ENCODE measurements at regions not wholly inside any gene's neighbourhood (a gene's known extent, or its start where the extent isn't known, plus 50 kb on each side); places are given as distances from the start of the nearest gene placed in this dataset.

- no peak overlapping the region for H3K9ac ChIP-seq (ENCODE audit: insufficient read depth in 1 of 2, low read length in 2 of 2)
- no peaks in the 10 kb centered on the region for H3K36me3 ChIP-seq (ENCODE audit: control insufficient read depth in 4 of 4, insufficient read depth in 4 of 4, low read length in 4 of 4)
- TF ChIP-seq CTCF (IDR thresholded peaks at IDR 0.05; ENCODE audit: control extremely low read depth, extremely low read depth): no peak
- peak in 2 of 3 donors; percentile 87 to 92 for DNase-seq
- no peak overlapping the region for H3K4me3 ChIP-seq
- no peak for ATAC-seq (ENCODE audit: insufficient read depth, low FRiP score)
- peaks cover 0 to 3% (median 0%) of the 10 kb centered on the region in 5 donors for H3K4me1 ChIP-seq (ENCODE audit: control insufficient read depth in 5 of 5, insufficient read depth in 5 of 5, low read length in 5 of 5)
- H3K9me3 ChIP-seq (ENCODE audit: control insufficient read depth in 4 of 4, insufficient read depth in 3 of 4, low read length in 3 of 4): peaks cover 0 to 9% (median 4%) of the 10 kb centered on the region in 4 donors
- H3K27me3 ChIP-seq (ENCODE audit: control insufficient read depth in 3 of 3, insufficient read depth in 3 of 3, low read length in 2 of 3): no peaks in the 10 kb centered on the region
- no peak overlapping the region for H3K27ac ChIP-seq (ENCODE audit: low read depth in 1 of 2, low read length in 1 of 2)
Measured at GRCh38 chrX:36510736-36511135, 497.4 kb upstream of the FAM47C start.

GRCh38 chrX:36528661-36529060, 479.5 kb upstream of the FAM47C start:
- ATAC-seq (ENCODE audit: insufficient read depth, low FRiP score): no peak
- Histone ChIP-seq H3K9me3 (ENCODE audit: control insufficient read depth in 4 of 4, insufficient read depth in 3 of 4, low read length in 3 of 4) (no peaks in the 10 kb centered on the region), H3K27me3 (ENCODE audit: control insufficient read depth in 3 of 3, insufficient read depth in 3 of 3, low read length in 2 of 3) (no peaks in the 10 kb centered on the region), H3K4me3 (no peak overlapping the region), H3K9ac (ENCODE audit: insufficient read depth in 1 of 2, low read length in 2 of 2) (no peak overlapping the region), H3K4me1 (ENCODE audit: control insufficient read depth in 5 of 5, insufficient read depth in 5 of 5, low read length in 5 of 5) (peaks cover 0 to 5% (median 0%) of the 10 kb centered on the region in 5 donors), H3K36me3 (ENCODE audit: control insufficient read depth in 4 of 4, insufficient read depth in 4 of 4, low read length in 4 of 4) (no peaks in the 10 kb centered on the region), H3K27ac (ENCODE audit: low read depth in 1 of 2, low read length in 1 of 2) (no peak overlapping the region)
- peak in 2 of 3 donors; percentile 33 to 65 for DNase-seq
- 62 to 88% methylated on average over 1 of the region's 1 CpG for WGBS, 2 donors
- no peak for TF ChIP-seq CTCF (IDR thresholded peaks at IDR 0.05; ENCODE audit: control extremely low read depth, extremely low read depth)

GRCh38 chrX:36534900-36535299, 473.3 kb upstream of the FAM47C start:
- Histone ChIP-seq H3K4me3 (no peak overlapping the region), H3K9me3 (ENCODE audit: control insufficient read depth in 4 of 4, insufficient read depth in 3 of 4, low read length in 3 of 4) (no peaks in the 10 kb centered on the region), H3K27me3 (ENCODE audit: control insufficient read depth in 3 of 3, insufficient read depth in 3 of 3, low read length in 2 of 3) (peaks cover 0 to 7% (median 2%) of the 10 kb centered on the region in 3 donors), H3K9ac (ENCODE audit: insufficient read depth in 1 of 2, low read length in 2 of 2) (no peak overlapping the region), H3K4me1 (ENCODE audit: control insufficient read depth in 5 of 5, insufficient read depth in 5 of 5, low read length in 5 of 5) (no peaks in the 10 kb centered on the region), H3K27ac (ENCODE audit: low read depth in 1 of 2, low read length in 1 of 2) (no peak overlapping the region), H3K36me3 (ENCODE audit: control insufficient read depth in 4 of 4, insufficient read depth in 4 of 4, low read length in 4 of 4) (no peaks in the 10 kb centered on the region)
- WGBS, 2 donors: 55 to 74% methylated on average over 6 of the region's 6 CpGs
- ATAC-seq (ENCODE audit: insufficient read depth, low FRiP score): no peak
- no peak for DNase-seq
- no peak for TF ChIP-seq CTCF (IDR thresholded peaks at IDR 0.05; ENCODE audit: control extremely low read depth, extremely low read depth)

GRCh38 chrX:36543499-36543898, 464.7 kb upstream of the FAM47C start:
- no peak for TF ChIP-seq CTCF (IDR thresholded peaks at IDR 0.05; ENCODE audit: control extremely low read depth, extremely low read depth)
- Histone ChIP-seq H3K27me3 (ENCODE audit: control insufficient read depth in 3 of 3, insufficient read depth in 3 of 3, low read length in 2 of 3) (peaks cover 0 to 8% (median 0%) of the 10 kb centered on the region in 3 donors), H3K4me1 (ENCODE audit: control insufficient read depth in 5 of 5, insufficient read depth in 5 of 5, low read length in 5 of 5) (no peaks in the 10 kb centered on the region), H3K27ac (ENCODE audit: low read depth in 1 of 2, low read length in 1 of 2) (no peak overlapping the region), H3K4me3 (no peak overlapping the region), H3K36me3 (ENCODE audit: control insufficient read depth in 4 of 4, insufficient read depth in 4 of 4, low read length in 4 of 4) (no peaks in the 10 kb centered on the region), H3K9ac (ENCODE audit: insufficient read depth in 1 of 2, low read length in 2 of 2) (no peak overlapping the region), H3K9me3 (ENCODE audit: control insufficient read depth in 4 of 4, insufficient read depth in 3 of 4, low read length in 3 of 4) (no peaks in the 10 kb centered on the region)
- DNase-seq (peak in 1 of 3 donors; percentile 2), ATAC-seq (ENCODE audit: insufficient read depth, low FRiP score) (no peak)
- WGBS, 2 donors: 31 to 36% methylated on average over 1 of the region's 1 CpG
